Epithelial cell of esophagus (primary cell): ENCODE measurements at regions not wholly inside any gene's neighbourhood (a gene's known extent, or its start where the extent isn't known, plus 50 kb on each side); places are given as distances from the start of the nearest gene placed in this dataset.

Experiments
- DNase-seq: peaks from one replicate; pipeline ENCODE4 v3.0.0; 2010; ENCODE audit warnings: low read depth
- H3K4me3 ChIP-seq: 2 replicates; pipeline ENCODE4 v1.5.1; 2011; ENCODE audit warnings: mild to moderate bottlenecking, low read length, control low read depth
- CTCF ChIP-seq: IDR thresholded peaks from 2 replicates; pipeline ENCODE4 v1.5.1; 2011; ENCODE audit warnings: low read depth, mild to moderate bottlenecking, low read length, control low read depth, inconsistent platforms; ENCODE audit not compliant: insufficient read depth; ENCODE audit errors: missing control alignments

GRCh38 chr6:138590796-138591709, 91.8 kb upstream of the NHSL1 start:
- H3K4me3 ChIP-seq: no peak overlapping the region
- DNase-seq: peak; percentile 73
- TF ChIP-seq CTCF: peak; percentile 95

GRCh38 chr6:138592749-138593123, 93.4 kb upstream of the NHSL1 start:
- no peak for DNase-seq
- no peak overlapping the region for H3K4me3 ChIP-seq
- TF ChIP-seq CTCF: no peak

- peak; percentile 94 for DNase-seq
- H3K4me3 ChIP-seq: no peak overlapping the region
Measured at GRCh38 chr6:138593124-138593877, 94.0 kb upstream of the NHSL1 start.

GRCh38 chr6:138593909-138594757, 94.8 kb upstream of the NHSL1 start:
- TF ChIP-seq CTCF: no peak
- no peak for DNase-seq
- no peak overlapping the region for H3K4me3 ChIP-seq

More at GRCh38 chr6:138593124-138593877, 94.0 kb upstream of the NHSL1 start:
- no peak for TF ChIP-seq CTCF

- TF ChIP-seq CTCF: no peak
- DNase-seq: no peak
Measured at GRCh38 chr6:138594758-138595140, 95.5 kb upstream of the NHSL1 start.

GRCh38 chr6:138596126-138596525, 96.8 kb upstream of the NHSL1 start:
- no peak for TF ChIP-seq CTCF
- DNase-seq: no peak
- H3K4me3 ChIP-seq: no peak overlapping the region

More at GRCh38 chr6:138594758-138595140, 95.5 kb upstream of the NHSL1 start:
- no peak overlapping the region for H3K4me3 ChIP-seq
